ENCODE measurements at regions not wholly inside any gene's neighbourhood (a gene's known extent, or its start where the extent isn't known, plus 50 kb on each side); places are given as distances from the start of the nearest gene placed in this dataset.

DNA sequence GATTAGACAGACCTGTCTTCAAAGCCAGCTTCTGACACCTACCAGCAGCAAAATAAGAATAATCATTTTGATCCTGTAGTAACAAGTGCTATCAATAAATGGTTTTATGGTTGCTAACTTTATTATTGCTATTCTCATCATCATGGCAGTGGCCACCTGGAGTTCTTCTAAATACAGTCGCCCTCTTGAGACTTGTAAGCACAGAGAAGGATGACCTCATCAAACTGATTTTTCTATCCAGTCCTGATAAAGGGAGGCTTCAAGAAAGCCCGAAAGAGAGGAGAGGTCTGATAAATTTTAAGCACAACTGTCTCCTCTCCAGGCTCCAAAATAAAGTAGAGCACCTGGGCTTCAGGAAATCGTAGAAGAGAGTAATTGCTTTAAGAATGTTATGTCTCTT, 286.4 kb downstream of the USP46 start:
- H3K4me3 ChIP-seq (replicated peaks; ENCODE audit: low read depth, low read length): no peak overlapping the region
- no peak for DNase-seq (ENCODE audit: extremely low read depth, low read depth)
- TF ChIP-seq, protein P1, sequence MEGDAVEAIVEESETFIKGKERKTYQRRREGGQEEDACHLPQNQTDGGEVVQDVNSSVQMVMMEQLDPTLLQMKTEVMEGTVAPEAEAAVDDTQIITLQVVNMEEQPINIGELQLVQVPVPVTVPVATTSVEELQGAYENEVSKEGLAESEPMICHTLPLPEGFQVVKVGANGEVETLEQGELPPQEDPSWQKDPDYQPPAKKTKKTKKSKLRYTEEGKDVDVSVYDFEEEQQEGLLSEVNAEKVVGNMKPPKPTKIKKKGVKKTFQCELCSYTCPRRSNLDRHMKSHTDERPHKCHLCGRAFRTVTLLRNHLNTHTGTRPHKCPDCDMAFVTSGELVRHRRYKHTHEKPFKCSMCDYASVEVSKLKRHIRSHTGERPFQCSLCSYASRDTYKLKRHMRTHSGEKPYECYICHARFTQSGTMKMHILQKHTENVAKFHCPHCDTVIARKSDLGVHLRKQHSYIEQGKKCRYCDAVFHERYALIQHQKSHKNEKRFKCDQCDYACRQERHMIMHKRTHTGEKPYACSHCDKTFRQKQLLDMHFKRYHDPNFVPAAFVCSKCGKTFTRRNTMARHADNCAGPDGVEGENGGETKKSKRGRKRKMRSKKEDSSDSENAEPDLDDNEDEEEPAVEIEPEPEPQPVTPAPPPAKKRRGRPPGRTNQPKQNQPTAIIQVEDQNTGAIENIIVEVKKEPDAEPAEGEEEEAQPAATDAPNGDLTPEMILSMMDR (IDR thresholded peaks at IDR 0.05; ENCODE audit: low read depth, low read length, missing control alignments): no peak

DNA sequence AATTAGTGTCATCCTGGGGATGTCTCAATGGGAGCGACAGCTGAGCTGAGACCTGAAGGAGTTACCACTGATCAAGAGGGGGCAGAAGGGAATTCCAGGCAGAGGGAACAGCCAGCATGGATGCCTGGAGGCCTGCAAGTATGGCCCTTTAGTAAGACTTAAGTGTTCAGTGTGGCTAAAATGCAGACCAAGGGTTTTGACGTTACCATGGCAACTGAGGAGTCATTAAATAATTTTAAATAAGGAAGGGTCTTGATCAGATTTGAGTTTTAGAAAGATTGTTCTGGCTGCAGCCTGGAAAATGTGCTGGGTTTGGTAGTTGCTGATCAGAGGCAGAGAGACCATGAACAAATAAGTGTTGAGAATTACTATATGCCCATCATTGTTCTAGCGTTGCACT, 285.5 kb downstream of the USP46 start:
- DNase-seq (ENCODE audit: extremely low read depth, low read depth): no peak
- TF ChIP-seq, protein P1 (IDR thresholded peaks at IDR 0.05; ENCODE audit: low read depth, low read length, missing control alignments): no peak
- H3K4me3 ChIP-seq (replicated peaks; ENCODE audit: low read depth, low read length): no peak overlapping the region

DNA sequence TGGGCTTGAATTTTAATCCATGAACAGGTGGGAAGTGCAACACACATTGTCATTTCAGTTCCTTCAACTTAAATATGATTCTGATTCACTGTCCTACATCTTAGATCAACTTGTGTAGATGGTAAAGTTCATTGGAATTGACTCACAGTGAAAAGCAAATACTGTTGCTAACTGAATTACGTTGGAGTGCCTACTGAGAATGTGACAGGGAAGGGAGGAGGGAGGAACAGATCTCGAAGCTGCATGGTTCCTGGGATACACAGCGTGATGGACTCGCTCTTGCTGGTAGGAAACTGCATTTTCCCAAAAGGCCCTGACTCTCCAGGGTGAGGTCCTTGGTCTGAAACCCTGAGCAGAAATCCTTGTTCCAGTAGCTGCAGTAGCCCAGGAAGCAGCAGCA, 284.2 kb downstream of the USP46 start:
- no peak overlapping the region for H3K4me3 ChIP-seq (replicated peaks; ENCODE audit: low read depth, low read length)
- DNase-seq (ENCODE audit: extremely low read depth, low read depth): no peak
- TF ChIP-seq, protein P1 (IDR thresholded peaks at IDR 0.05; ENCODE audit: low read depth, low read length, missing control alignments): no peak

DNA sequence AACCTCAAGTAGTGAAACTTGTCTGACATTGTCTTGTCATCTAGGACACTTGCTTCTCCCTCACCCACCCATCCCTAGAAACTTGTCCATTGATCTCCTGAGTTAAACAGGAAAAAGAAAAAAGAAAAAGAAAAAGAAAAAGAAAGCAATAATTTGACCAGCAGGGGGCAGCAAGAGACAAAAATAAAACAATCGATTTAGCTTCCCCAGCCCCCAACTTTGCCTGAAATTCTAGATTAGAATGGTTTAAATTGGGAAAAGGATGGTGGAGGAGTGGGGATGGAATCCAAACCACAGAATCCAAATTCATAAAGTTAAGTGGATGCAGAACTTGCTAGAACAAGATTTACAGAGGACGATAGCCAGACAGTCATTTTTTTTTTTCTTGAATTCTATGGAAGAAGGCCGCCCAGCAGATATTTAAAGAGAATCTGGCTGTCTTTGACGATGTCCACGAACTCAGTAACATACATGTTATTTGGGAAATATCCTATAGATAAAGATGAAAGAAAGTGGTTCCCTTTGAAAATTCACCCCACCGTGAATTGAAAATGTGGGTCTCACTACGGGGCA, 282.9 kb downstream of the USP46 start:
- TF ChIP-seq, protein P1 (IDR thresholded peaks at IDR 0.05; ENCODE audit: low read depth, low read length, missing control alignments): peak; percentile 29
- H3K4me3 ChIP-seq (replicated peaks; ENCODE audit: low read depth, low read length): no peak overlapping the region
- peak; percentile 24 for DNase-seq (ENCODE audit: extremely low read depth, low read depth)

DNA sequence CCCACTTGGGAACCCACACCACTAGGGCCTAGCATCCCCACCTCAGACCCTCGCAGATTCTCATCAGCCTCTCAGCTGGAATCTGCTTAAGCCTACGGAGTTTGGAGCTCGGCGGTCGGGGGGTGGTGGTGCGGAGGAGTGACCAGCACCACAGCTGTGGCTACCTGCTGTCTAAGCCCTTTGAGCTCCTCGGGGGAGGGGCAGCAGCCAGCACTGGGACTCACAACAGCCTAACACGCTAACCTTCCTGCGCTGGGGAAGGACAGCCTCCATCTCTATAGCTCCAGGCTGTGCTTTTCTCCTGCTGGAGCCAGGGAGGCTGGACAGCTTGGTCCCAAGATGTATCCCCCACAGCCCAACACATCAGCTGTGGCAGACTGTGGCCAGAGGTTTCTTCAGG, 281.5 kb downstream of the USP46 start:
- no peak overlapping the region for H3K4me3 ChIP-seq (replicated peaks; ENCODE audit: low read depth, low read length)
- DNase-seq (ENCODE audit: extremely low read depth, low read depth): no peak
- TF ChIP-seq, protein P1 (IDR thresholded peaks at IDR 0.05; ENCODE audit: low read depth, low read length, missing control alignments): no peak

DNA sequence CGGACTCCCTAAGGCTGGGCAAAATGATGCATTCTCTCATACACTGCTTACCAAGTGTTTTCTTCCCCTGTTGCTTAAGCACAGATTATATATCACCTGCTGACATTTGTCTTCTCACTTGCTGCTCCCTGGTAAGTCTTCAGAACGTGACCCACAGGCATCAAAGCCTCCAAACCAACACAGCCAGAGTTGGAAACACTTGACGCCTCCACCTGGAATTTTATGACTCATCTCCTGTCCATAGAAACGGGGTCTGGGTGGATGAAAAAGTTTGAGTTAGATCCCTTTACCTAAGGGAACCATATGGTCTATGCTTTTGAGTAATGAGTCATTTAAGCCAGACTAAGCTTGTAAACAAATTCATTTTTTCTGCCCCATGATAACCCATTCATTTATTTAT, 251.6 kb downstream of the USP46 start:
- DNase-seq (ENCODE audit: extremely low read depth, low read depth): peak; percentile 36
- H3K4me3 ChIP-seq (replicated peaks; ENCODE audit: low read depth, low read length): no peak overlapping the region
- TF ChIP-seq, protein P1 (IDR thresholded peaks at IDR 0.05; ENCODE audit: low read depth, low read length, missing control alignments): no peak

DNA sequence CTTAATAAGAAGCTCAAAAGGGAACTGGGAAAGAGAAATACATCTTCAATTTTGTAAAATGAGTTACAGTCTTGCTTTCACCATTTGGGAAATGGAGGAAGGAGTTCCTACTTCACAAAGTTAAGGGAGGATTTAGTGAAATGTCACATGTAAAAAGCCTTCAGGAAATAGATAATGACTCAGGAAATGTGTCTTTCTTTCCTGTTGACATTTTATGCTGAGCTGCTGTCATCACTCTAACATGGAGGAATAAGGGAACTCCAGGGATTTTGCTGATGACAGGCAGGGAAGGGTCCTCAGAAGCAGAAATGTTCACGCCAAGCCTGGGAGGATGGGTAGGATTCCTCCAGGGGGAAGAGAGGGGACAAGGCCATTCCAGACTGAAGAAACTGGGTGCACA, 251.1 kb downstream of the USP46 start:
- no peak overlapping the region for H3K4me3 ChIP-seq (replicated peaks; ENCODE audit: low read depth, low read length)
- TF ChIP-seq, protein P1 (IDR thresholded peaks at IDR 0.05; ENCODE audit: low read depth, low read length, missing control alignments): no peak
- no peak for DNase-seq (ENCODE audit: extremely low read depth, low read depth)

Measured in HFF-Myc (cell line).